Activated T-helper 2 cell treated with anti-CD3 and anti-CD28 coated beads, Interferon-gamma antibody, Interleukin-2, Interleukin-4, amounts not matched to agents 10 μg/mL and 5 μg/mL and 100 μg/mL, durations not matched to agents 14 hours and 24 hours and 36 hours (primary cell): ENCODE measurements at regions not wholly inside any gene's neighbourhood (a gene's known extent, or its start where the extent isn't known, plus 50 kb on each side); places are given as distances from the start of the nearest gene placed in this dataset.

Experiments used
- DNase-seq: peaks from one replicate; pipeline ENCODE4 v3.0.0; 2021; ENCODE audit warnings: low spot score
- H3K27ac Mint-ChIP-seq: one replicate; pipeline ENCODE4 v1.8.0; 2021; ENCODE audit warnings: mixed read lengths
- H3K27me3 Mint-ChIP-seq: one replicate; pipeline ENCODE4 v1.8.0; 2021; ENCODE audit warnings: low read depth, mixed read lengths
- H3K36me3 Mint-ChIP-seq: one replicate; pipeline ENCODE4 v1.8.0; 2021; ENCODE audit warnings: low read depth, mixed read lengths
- H3K4me1 Mint-ChIP-seq: one replicate; pipeline ENCODE4 v1.8.0; 2021; ENCODE audit warnings: low read depth, mixed read lengths
- H3K4me3 Mint-ChIP-seq: one replicate; pipeline ENCODE4 v1.8.0; 2021; ENCODE audit warnings: low read depth, mild to moderate bottlenecking, moderate library complexity, mixed read lengths
- H3K9me3 Mint-ChIP-seq: one replicate; pipeline ENCODE4 v1.8.0; 2021; ENCODE audit warnings: mixed read lengths
- intact Hi-C: fragments of 100-400 bp; cut with micrococcal nuclease; formaldehyde crosslinking; loops from one replicate; pipeline ENCODE4 v1.15.1; 2023

- no peak for DNase-seq
- Mint-ChIP-seq H3K9me3 (no peaks in the 10 kb centered on the region), H3K27me3 (peaks cover 2% of the 10 kb centered on the region), H3K4me1 (no peaks in the 10 kb centered on the region), H3K4me3 (no peak overlapping the region), H3K36me3 (no peaks in the 10 kb centered on the region), H3K27ac (no peak overlapping the region)
- intact Hi-C loops = no loop called here
Observed at GRCh38 chrX:97714072-97714471, 830.4 kb downstream of the RPA4 start.

DNA sequence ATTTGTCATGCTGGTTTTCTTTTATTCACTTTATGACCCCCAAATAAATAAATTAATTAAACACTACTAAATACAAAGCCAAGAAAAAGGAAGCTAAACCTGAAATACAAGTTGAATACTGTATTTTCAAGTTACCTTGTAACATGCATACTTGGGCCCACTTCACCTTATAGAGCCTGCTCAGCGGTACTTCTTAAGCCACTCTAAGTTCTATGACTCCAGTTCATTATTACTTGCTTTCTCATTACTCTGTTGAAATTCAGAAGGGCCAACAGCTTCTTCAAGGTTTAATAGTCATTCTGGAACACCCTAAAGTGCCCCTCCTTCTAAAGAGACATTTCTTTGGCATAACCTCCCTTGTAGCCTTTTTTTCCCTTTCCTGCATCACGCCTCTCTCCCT is 844.5 kb downstream of the RPA4 start:
- DNase-seq = no peak
- Mint-ChIP-seq H3K27me3 (no peaks in the 10 kb centered on the region), H3K4me1 (no peaks in the 10 kb centered on the region), H3K36me3 (no peaks in the 10 kb centered on the region), H3K4me3 (no peak overlapping the region), H3K27ac (no peak overlapping the region), H3K9me3 (no peaks in the 10 kb centered on the region)
- intact Hi-C loops = no loop called here

DNA sequence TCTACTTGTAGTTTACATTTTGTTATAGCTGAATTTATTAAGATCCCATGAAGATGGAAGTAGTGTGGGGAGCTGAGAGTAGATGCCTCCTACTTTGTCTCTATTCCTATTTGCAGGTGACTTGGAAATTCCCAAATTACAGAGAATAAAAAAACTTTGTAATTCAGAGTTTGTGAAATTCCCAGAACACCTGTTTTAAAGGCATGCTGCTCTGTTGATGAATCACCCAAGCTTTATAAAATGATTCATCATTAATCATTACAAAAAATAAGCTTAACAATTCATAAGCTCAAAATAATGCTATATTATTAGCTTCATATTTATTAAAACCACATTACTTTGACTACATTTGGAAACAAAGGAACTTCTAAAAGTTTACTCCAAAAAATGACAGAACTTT is 856.3 kb downstream of the RPA4 start:
- no peak for DNase-seq
- Mint-ChIP-seq H3K27me3 (no peaks in the 10 kb centered on the region), H3K36me3 (no peaks in the 10 kb centered on the region), H3K4me1 (no peaks in the 10 kb centered on the region), H3K9me3 (no peaks in the 10 kb centered on the region), H3K27ac (no peak overlapping the region), H3K4me3 (no peak overlapping the region)
- intact Hi-C loops = no loop called here

DNA sequence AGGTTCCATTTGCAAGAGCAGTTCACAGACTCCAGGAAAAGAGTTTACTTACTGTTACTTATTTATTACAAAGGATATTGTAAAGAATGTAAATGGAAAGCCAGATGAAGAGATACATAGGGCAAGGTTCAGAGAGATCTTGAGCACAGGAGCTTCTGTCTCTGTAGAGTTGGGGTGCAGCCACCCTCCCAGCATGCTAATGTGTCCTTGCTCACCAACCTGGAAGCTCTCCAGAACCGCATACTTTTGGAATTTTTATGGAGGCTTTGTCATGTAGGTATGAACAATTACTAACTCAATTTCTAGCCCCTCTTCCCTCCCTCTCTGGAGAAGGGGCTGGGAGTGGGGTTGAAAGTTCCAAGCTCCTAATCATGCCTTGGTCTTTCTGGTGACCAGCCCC is 857.2 kb downstream of the RPA4 start:
- Mint-ChIP-seq H3K4me1 (no peaks in the 10 kb centered on the region), H3K9me3 (no peaks in the 10 kb centered on the region), H3K27me3 (no peaks in the 10 kb centered on the region), H3K36me3 (no peaks in the 10 kb centered on the region), H3K27ac (no peak overlapping the region), H3K4me3 (no peak overlapping the region)
- intact Hi-C loops = no loop called here
- DNase-seq = no peak

DNA sequence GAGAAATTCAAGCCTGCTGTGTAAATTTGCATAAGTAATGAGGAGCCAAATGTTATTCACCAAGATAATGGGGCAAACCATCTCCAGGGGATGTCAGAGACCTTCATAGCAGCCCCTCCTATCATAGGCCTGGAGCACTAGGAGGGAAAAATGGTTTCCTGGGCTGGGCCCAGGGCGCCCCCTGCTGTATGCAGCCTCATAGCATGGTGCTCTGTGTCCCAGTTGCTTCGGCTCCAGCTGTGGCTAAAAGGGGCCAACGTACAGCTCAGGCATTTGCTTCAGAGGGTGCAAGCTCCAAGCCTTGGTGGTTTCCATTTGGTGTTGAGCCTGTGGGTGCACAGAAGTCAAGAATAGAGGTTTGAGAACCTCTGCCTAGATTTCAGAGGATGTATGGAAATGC is 859.3 kb downstream of the RPA4 start:
- no peak overlapping the region for H3K27ac Mint-ChIP-seq
- no peaks in the 10 kb centered on the region for H3K36me3 Mint-ChIP-seq
- H3K4me1 Mint-ChIP-seq = no peaks in the 10 kb centered on the region
- intact Hi-C loops = no loop called here
- no peaks in the 10 kb centered on the region for H3K9me3 Mint-ChIP-seq
- DNase-seq = no peak
- H3K4me3 Mint-ChIP-seq = no peak overlapping the region
- H3K27me3 Mint-ChIP-seq = no peaks in the 10 kb centered on the region

DNA sequence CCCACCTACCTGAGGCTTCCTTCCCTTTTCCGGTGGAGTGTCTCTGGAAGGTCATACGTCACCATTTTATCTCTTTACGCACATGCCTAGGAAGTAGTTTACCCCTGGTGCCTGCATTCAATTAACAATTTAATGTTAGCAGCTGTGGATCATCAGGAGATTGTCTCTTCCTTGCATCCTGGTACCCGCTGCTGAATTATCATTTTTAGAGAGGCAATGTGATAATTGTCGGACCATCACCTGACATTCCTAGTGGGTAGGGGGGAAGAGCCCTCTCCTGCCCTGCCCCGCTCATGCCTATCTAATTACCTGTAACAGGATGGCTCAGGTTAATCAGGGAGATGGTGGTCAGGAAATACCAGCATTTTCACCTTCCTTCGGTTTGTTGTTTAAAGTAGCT is 863.6 kb downstream of the RPA4 start:
- no peak overlapping the region for H3K27ac Mint-ChIP-seq
- no peaks in the 10 kb centered on the region for H3K4me1 Mint-ChIP-seq
- no peaks in the 10 kb centered on the region for H3K36me3 Mint-ChIP-seq
- DNase-seq = no peak
- no peak overlapping the region for H3K4me3 Mint-ChIP-seq
- no peaks in the 10 kb centered on the region for H3K9me3 Mint-ChIP-seq
- intact Hi-C loops = no loop called here
- H3K27me3 Mint-ChIP-seq = no peaks in the 10 kb centered on the region

- no peak overlapping the region for H3K27ac Mint-ChIP-seq
- H3K36me3 Mint-ChIP-seq = no peaks in the 10 kb centered on the region
- no peak for DNase-seq
- intact Hi-C loops = no loop called here
- no peaks in the 10 kb centered on the region for H3K4me1 Mint-ChIP-seq
- H3K4me3 Mint-ChIP-seq = no peak overlapping the region
- H3K27me3 Mint-ChIP-seq = no peaks in the 10 kb centered on the region
- H3K9me3 Mint-ChIP-seq = no peaks in the 10 kb centered on the region
Observed at GRCh38 chrX:97751016-97751415, 867.3 kb downstream of the RPA4 start.

DNA sequence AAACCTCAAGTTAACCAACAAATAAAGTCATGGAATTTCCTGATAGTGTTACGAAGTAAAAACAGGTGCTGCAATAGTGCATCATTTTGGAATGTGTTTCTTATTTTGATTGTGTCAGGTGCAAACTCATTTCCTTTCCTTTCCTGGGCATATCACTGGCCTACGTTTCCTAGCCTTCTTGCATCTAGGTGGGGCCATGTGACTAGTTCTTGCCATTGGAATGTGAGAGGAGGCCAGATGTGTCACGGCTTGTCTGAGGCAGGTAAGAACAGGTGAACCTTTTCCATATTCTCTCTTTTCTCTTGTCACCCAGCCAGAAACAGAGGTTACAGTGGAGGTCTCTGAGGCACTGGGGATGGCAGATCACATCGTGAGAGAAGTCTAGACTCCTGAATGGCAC is 868.0 kb downstream of the RPA4 start:
- H3K9me3 Mint-ChIP-seq = no peaks in the 10 kb centered on the region
- DNase-seq = no peak
- no peaks in the 10 kb centered on the region for H3K36me3 Mint-ChIP-seq
- H3K4me1 Mint-ChIP-seq = no peaks in the 10 kb centered on the region
- no peaks in the 10 kb centered on the region for H3K27me3 Mint-ChIP-seq
- no peak overlapping the region for H3K27ac Mint-ChIP-seq
- intact Hi-C loops = no loop called here
- H3K4me3 Mint-ChIP-seq = no peak overlapping the region

GRCh38 chrX:97756879-97757278 is 873.2 kb downstream of the RPA4 start:
- Mint-ChIP-seq H3K36me3 (no peaks in the 10 kb centered on the region), H3K27ac (no peak overlapping the region), H3K27me3 (no peaks in the 10 kb centered on the region), H3K4me1 (no peaks in the 10 kb centered on the region), H3K4me3 (no peak overlapping the region), H3K9me3 (no peaks in the 10 kb centered on the region)
- intact Hi-C loops = no loop called here
- no peak for DNase-seq

- no peaks in the 10 kb centered on the region for H3K4me1 Mint-ChIP-seq
- no peaks in the 10 kb centered on the region for H3K27me3 Mint-ChIP-seq
- intact Hi-C loops = no loop called here
- H3K27ac Mint-ChIP-seq = no peak overlapping the region
- no peak for DNase-seq
- no peak overlapping the region for H3K4me3 Mint-ChIP-seq
- no peaks in the 10 kb centered on the region for H3K9me3 Mint-ChIP-seq
- no peaks in the 10 kb centered on the region for H3K36me3 Mint-ChIP-seq
Observed at GRCh38 chrX:97763391-97763790, 879.7 kb downstream of the RPA4 start.

GRCh38 chrX:97763981-97764380 is 880.3 kb downstream of the RPA4 start:
- H3K36me3 Mint-ChIP-seq = no peaks in the 10 kb centered on the region
- H3K4me1 Mint-ChIP-seq = no peaks in the 10 kb centered on the region
- no peaks in the 10 kb centered on the region for H3K27me3 Mint-ChIP-seq

GRCh38 chrX:97766501-97767095 is 882.9 kb downstream of the RPA4 start:
- Mint-ChIP-seq H3K27ac (no peak overlapping the region), H3K9me3 (no peaks in the 10 kb centered on the region), H3K4me1 (no peaks in the 10 kb centered on the region), H3K36me3 (no peaks in the 10 kb centered on the region), H3K4me3 (no peak overlapping the region), H3K27me3 (no peaks in the 10 kb centered on the region)
- no peak for DNase-seq
- intact Hi-C loops = no loop called here

More at GRCh38 chrX:97763981-97764380, 880.3 kb downstream of the RPA4 start:
- Mint-ChIP-seq H3K27ac (no peak overlapping the region), H3K4me3 (no peak overlapping the region), H3K9me3 (no peaks in the 10 kb centered on the region)
- intact Hi-C loops = no loop called here
- no peak for DNase-seq

DNA sequence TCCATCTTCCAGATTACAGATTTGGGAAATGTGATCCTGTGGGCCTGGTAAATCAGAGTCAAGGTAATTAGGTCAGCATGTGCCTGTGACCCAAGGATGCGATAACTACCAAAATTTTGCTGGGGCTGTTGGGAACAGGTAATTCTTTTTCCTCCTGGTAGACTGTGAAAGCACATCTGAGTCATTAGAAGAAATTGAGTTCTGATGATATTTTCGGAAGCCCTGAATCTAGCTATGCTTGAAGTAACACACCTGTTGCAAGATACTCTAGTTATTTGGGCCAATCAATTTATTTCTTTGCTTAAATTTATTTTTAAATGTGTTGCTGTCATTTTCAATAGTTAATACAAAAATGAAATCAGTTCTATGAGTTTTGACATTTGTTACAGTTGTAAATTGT is 903.6 kb downstream of the RPA4 start:
- Mint-ChIP-seq H3K9me3 (no peaks in the 10 kb centered on the region), H3K27me3 (no peaks in the 10 kb centered on the region), H3K27ac (no peak overlapping the region), H3K4me1 (peaks cover 2% of the 10 kb centered on the region), H3K36me3 (no peaks in the 10 kb centered on the region), H3K4me3 (no peak overlapping the region)
- intact Hi-C loops = no loop called here
- no peak for DNase-seq

DNA sequence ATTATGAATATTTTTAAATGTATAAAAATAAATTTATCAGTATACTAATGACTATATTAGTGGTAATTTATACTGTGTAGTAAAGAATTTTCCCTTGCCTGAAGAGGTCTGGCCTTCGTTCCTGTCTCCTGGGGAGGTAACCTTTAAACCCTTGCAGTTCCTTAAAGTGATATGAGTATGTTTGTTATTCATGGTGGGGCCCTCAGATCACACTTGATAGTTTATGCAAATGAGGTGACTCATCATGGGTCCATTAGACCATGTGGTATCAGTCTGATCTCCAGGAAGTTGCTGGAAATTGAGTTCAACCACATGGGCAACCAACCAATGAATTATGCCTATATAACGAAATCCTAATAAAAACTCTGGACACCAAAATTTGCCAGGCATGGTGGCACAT is 904.1 kb downstream of the RPA4 start:
- Mint-ChIP-seq H3K9me3 (no peaks in the 10 kb centered on the region), H3K4me3 (no peak overlapping the region), H3K4me1 (peaks cover 2% of the 10 kb centered on the region), H3K27me3 (no peaks in the 10 kb centered on the region), H3K27ac (no peak overlapping the region), H3K36me3 (no peaks in the 10 kb centered on the region)
- intact Hi-C loops = no loop called here
- DNase-seq = no peak
